ENCODE measurements at regions not wholly inside any gene's neighbourhood (a gene's known extent, or its start where the extent isn't known, plus 50 kb on each side); places are given as distances from the start of the nearest gene placed in this dataset.

DNA sequence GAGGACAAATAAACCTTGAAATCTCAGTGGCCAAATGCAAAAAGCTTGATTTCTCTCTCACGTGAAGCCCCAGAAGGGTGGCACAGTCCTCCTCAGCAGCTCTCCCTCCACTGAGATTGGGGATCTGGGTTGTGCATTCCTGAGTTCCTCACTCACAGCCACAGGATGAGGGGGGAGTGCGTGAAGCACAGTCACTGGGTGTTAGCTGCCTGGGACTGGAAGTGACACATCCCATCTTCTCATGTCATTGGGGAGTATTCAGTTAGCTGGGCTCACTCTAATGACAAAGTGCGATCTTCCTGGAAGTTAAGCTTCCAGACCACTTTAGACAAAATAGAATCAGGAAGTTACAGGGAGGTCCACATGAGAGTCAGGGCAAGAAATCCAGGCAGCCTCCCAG, 192.2 kb upstream of the LRFN2 start:
- TF ChIP-seq, protein P1, sequence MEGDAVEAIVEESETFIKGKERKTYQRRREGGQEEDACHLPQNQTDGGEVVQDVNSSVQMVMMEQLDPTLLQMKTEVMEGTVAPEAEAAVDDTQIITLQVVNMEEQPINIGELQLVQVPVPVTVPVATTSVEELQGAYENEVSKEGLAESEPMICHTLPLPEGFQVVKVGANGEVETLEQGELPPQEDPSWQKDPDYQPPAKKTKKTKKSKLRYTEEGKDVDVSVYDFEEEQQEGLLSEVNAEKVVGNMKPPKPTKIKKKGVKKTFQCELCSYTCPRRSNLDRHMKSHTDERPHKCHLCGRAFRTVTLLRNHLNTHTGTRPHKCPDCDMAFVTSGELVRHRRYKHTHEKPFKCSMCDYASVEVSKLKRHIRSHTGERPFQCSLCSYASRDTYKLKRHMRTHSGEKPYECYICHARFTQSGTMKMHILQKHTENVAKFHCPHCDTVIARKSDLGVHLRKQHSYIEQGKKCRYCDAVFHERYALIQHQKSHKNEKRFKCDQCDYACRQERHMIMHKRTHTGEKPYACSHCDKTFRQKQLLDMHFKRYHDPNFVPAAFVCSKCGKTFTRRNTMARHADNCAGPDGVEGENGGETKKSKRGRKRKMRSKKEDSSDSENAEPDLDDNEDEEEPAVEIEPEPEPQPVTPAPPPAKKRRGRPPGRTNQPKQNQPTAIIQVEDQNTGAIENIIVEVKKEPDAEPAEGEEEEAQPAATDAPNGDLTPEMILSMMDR (IDR thresholded peaks at IDR 0.05), result no peak
- no peak for TF ChIP-seq POLR2A (IDR thresholded peaks at IDR 0.05; ENCODE audit: low read depth)
- TF ChIP-seq POLR2AphosphoS5 (IDR thresholded peaks at IDR 0.05), result no peak
